ENCODE measurements at regions not wholly inside any gene's neighbourhood (a gene's known extent, or its start where the extent isn't known, plus 50 kb on each side); places are given as distances from the start of the nearest gene placed in this dataset.

GRCh38 chr10:118850418-118851061, 95.8 kb upstream of the CACUL1 start:
- Histone ChIP-seq H3K9ac (ENCODE audit: insufficient read depth, low read length) (no peak overlapping the region), H3K4me2 (ENCODE audit: extremely low read depth, insufficient read depth, low read length) (no peak overlapping the region), H3K27ac (ENCODE audit: insufficient read depth, low read length) (no peak overlapping the region), H3K27me3 (ENCODE audit: control insufficient read depth, insufficient read depth, low read length) (no peaks in the 10 kb centered on the region), H3K4me1 (ENCODE audit: control insufficient read depth, extremely low read depth, insufficient read depth, low read length) (no peaks in the 10 kb centered on the region), H3K4me3 (replicated peaks in 1 of 4; ENCODE audit: control extremely low read depth in 1 of 4, insufficient read depth in 1 of 4, low read depth in 3 of 4, low read length in 4 of 4) (no peak overlapping the region), H2AFZ (ENCODE audit: low read length) (no peak overlapping the region), H3K36me3 (ENCODE audit: control insufficient read depth, insufficient read depth, low read length) (no peaks in the 10 kb centered on the region), H3K9me3 (ENCODE audit: control insufficient read depth, insufficient read depth, low read depth, low read length) (no peaks in the 10 kb centered on the region), H3K79me2 (ENCODE audit: control insufficient read depth, insufficient read depth, low read length) (no peaks in the 10 kb centered on the region), H4K20me1 (ENCODE audit: control insufficient read depth, extremely low read depth, insufficient read depth, low read length) (no peaks in the 10 kb centered on the region)
- DNase-seq (ENCODE audit: low read depth in 2 of 2): peak; percentile 32 to 51
- TF ChIP-seq, protein P1, sequence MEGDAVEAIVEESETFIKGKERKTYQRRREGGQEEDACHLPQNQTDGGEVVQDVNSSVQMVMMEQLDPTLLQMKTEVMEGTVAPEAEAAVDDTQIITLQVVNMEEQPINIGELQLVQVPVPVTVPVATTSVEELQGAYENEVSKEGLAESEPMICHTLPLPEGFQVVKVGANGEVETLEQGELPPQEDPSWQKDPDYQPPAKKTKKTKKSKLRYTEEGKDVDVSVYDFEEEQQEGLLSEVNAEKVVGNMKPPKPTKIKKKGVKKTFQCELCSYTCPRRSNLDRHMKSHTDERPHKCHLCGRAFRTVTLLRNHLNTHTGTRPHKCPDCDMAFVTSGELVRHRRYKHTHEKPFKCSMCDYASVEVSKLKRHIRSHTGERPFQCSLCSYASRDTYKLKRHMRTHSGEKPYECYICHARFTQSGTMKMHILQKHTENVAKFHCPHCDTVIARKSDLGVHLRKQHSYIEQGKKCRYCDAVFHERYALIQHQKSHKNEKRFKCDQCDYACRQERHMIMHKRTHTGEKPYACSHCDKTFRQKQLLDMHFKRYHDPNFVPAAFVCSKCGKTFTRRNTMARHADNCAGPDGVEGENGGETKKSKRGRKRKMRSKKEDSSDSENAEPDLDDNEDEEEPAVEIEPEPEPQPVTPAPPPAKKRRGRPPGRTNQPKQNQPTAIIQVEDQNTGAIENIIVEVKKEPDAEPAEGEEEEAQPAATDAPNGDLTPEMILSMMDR (conservative IDR thresholded peaks at IDR 0.05 in 1 of 2, IDR thresholded peaks at IDR 0.05 in 1 of 2; ENCODE audit: low read depth in 1 of 2, low read length in 2 of 2): peak; percentile 62 to 67
- no peak for TF ChIP-seq EZH2 (IDR thresholded peaks at IDR 0.05; ENCODE audit: low read length, missing control alignments)

DNA sequence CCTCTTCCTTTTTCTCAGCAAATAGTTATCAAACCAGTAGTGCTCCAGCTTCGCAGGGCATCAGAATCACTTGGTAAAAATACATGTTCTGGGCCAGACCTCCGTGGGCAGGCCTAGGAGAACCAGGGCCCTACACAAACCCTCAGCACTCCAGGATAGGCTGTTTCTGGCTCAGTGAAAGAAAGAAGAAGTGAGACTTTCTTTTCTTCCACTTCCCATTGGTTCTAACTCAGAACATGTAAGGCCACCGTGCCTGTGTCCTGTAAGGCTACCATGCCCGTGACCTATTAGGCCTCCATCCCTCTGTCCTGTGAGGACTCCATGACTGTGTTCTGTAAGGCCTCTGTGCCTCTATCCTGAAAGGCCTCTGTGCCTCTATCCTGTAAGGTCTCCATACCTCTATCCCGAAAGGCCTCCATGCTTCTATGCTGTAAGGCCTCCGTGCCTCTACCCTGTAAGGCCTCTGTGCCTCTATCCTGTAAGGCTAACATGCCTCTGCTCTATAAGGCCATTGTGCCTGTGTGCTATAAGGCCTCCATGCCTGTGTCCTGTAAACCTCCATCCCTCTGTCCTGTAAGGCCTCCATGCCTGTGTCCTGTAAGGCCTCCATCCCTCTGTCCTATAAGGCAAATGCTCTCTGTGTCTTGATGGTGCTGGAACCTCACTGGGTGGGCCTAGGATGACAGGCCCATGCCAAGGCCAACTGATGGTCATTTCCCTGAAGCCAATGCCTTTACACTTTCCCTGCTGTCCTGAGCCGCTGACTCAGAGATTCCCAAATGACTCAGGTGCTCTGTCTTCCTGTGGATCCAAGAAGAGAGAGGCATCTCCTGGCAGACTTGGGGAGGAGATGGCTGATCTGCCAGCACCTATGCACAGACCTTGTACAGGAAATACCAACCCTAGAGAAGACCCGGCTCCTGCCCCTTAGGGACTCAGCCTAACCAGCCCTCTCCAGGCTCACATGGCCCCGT, 96.6 kb upstream of the CACUL1 start:
- H3K27me3 ChIP-seq (ENCODE audit: control insufficient read depth, insufficient read depth, low read length): no peaks in the 10 kb centered on the region
- no peaks in the 10 kb centered on the region for H3K4me1 ChIP-seq (ENCODE audit: control insufficient read depth, extremely low read depth, insufficient read depth, low read length)
- no peak overlapping the region for H2AFZ ChIP-seq (ENCODE audit: low read length)
- H3K4me2 ChIP-seq (ENCODE audit: extremely low read depth, insufficient read depth, low read length): no peak overlapping the region
- H3K79me2 ChIP-seq (ENCODE audit: control insufficient read depth, insufficient read depth, low read length): no peaks in the 10 kb centered on the region
- no peak overlapping the region for H3K27ac ChIP-seq (ENCODE audit: insufficient read depth, low read length)
- H4K20me1 ChIP-seq (ENCODE audit: control insufficient read depth, extremely low read depth, insufficient read depth, low read length): no peaks in the 10 kb centered on the region
- no peaks in the 10 kb centered on the region for H3K9me3 ChIP-seq (ENCODE audit: control insufficient read depth, insufficient read depth, low read depth, low read length)
- H3K4me3 ChIP-seq (replicated peaks in 1 of 4; ENCODE audit: control extremely low read depth in 1 of 4, insufficient read depth in 1 of 4, low read depth in 3 of 4, low read length in 4 of 4): no peak overlapping the region
- H3K36me3 ChIP-seq (ENCODE audit: control insufficient read depth, insufficient read depth, low read length): no peaks in the 10 kb centered on the region
- H3K9ac ChIP-seq (ENCODE audit: insufficient read depth, low read length): no peak overlapping the region
- no peak for TF ChIP-seq EZH2 (IDR thresholded peaks at IDR 0.05; ENCODE audit: low read length, missing control alignments)
- TF ChIP-seq, protein P1 (conservative IDR thresholded peaks at IDR 0.05 in 1 of 2, IDR thresholded peaks at IDR 0.05 in 1 of 2; ENCODE audit: low read depth in 1 of 2, low read length in 2 of 2): no peak
- DNase-seq (ENCODE audit: low read depth in 2 of 2): no peak

- Histone ChIP-seq H3K27me3 (ENCODE audit: control insufficient read depth, insufficient read depth, low read length) (no peaks in the 10 kb centered on the region), H4K20me1 (ENCODE audit: control insufficient read depth, extremely low read depth, insufficient read depth, low read length) (no peaks in the 10 kb centered on the region), H3K4me2 (ENCODE audit: extremely low read depth, insufficient read depth, low read length) (no peak overlapping the region), H3K4me3 (replicated peaks in 1 of 4; ENCODE audit: control extremely low read depth in 1 of 4, insufficient read depth in 1 of 4, low read depth in 3 of 4, low read length in 4 of 4) (no peak overlapping the region), H2AFZ (ENCODE audit: low read length) (no peak overlapping the region), H3K36me3 (ENCODE audit: control insufficient read depth, insufficient read depth, low read length) (no peaks in the 10 kb centered on the region), H3K4me1 (ENCODE audit: control insufficient read depth, extremely low read depth, insufficient read depth, low read length) (no peaks in the 10 kb centered on the region), H3K27ac (ENCODE audit: insufficient read depth, low read length) (no peak overlapping the region), H3K9ac (ENCODE audit: insufficient read depth, low read length) (no peak overlapping the region), H3K79me2 (ENCODE audit: control insufficient read depth, insufficient read depth, low read length) (no peaks in the 10 kb centered on the region), H3K9me3 (ENCODE audit: control insufficient read depth, insufficient read depth, low read depth, low read length) (no peaks in the 10 kb centered on the region)
- TF ChIP-seq, protein P1 (conservative IDR thresholded peaks at IDR 0.05 in 1 of 2, IDR thresholded peaks at IDR 0.05 in 1 of 2; ENCODE audit: low read depth in 1 of 2, low read length in 2 of 2): no peak
- no peak for DNase-seq (ENCODE audit: low read depth in 2 of 2)
Observed at GRCh38 chr10:118853916-118854315, 99.1 kb upstream of the CACUL1 start.

Data from fibroblast of lung (primary cell).